ENCODE measurements at regions not wholly inside any gene's neighbourhood (a gene's known extent, or its start where the extent isn't known, plus 50 kb on each side); places are given as distances from the start of the nearest gene placed in this dataset.

GRCh38 chr16:59635674-59636073, 901.6 kb upstream of the GOT2 start:
- TF ChIP-seq CTCF (IDR thresholded peaks at IDR 0.05) (no peak), POLR2AphosphoS5 (IDR thresholded peaks at IDR 0.05; ENCODE audit: low read depth, low read length) (no peak), SIN3A (IDR thresholded peaks at IDR 0.05; ENCODE audit: borderline replicate concordance, insufficient read depth, low read depth, low read length) (no peak)

Measured in Panc1 (cell line).